ENCODE measurements at regions not wholly inside any gene's neighbourhood (a gene's known extent, or its start where the extent isn't known, plus 50 kb on each side); places are given as distances from the start of the nearest gene placed in this dataset.

DNA sequence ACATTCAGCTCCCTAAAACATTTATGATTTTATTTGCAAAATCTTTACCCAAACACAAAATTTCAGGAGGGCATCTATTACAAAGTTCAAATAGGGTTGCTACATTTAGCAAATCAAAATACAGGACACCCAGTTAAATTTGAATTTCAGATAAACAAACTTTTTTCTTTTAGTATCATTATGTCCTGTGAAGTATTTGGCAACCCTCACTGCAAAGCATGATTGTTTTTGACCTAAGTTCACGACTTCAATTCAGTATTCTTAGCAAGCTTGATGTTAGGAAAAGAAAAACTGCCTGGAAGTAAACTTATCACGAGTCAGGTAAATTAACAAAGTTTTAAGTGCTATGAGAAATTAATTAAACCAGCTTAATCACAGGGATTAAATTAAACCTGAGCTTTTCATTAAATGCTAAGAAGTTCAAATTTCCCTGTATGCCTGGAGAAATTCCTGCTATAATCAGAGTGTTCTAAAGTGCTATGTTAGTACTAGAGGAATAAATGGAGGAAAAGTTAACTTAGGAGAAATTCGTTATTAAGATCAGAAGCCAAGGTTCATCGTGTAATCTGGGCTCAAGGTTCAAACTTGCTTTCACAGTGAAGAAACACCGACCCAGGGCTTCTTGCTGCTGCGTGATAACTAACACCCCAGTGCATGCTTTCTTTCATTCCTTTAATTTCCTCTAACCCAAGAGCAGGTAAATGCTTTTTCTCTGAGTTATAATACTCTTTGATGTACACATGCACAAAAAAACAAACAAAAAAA lies 298.1 kb downstream of the FOXO1 start:
- Histone ChIP-seq H3K27me3 (ENCODE audit: insufficient read depth) (no peaks in the 10 kb centered on the region), H3K4me3 (no peak overlapping the region), H3K36me3 (ENCODE audit: insufficient read depth) (no peaks in the 10 kb centered on the region), H2AFZ (no peak overlapping the region), H3F3A (replicated peaks; ENCODE audit: low read depth) (no peaks in the 10 kb centered on the region), H3K9me2 (ENCODE audit: insufficient read depth) (no peaks in the 10 kb centered on the region), H4K20me1 (replicated peaks; ENCODE audit: insufficient read depth) (no peaks in the 10 kb centered on the region), H3K27ac (ENCODE audit: low read depth) (no peak overlapping the region), H3K79me2 (replicated peaks; ENCODE audit: insufficient read depth) (no peaks in the 10 kb centered on the region), H3K4me2 (no peak overlapping the region), H3K4me1 (ENCODE audit: insufficient read depth) (no peaks in the 10 kb centered on the region)
- Mint-ChIP-seq H3K27ac (no peak overlapping the region), H3K36me3 (ENCODE audit: low read depth) (no peaks in the 10 kb centered on the region), H3K9me3 (no peaks in the 10 kb centered on the region), H3K27me3 (ENCODE audit: insufficient read depth, low read depth, poor library complexity) (peaks cover 3% of the 10 kb centered on the region), H3K4me1 (0 out of 3 replicates have a peak, but pooled peaks cover 3% of the 10 kb centered on the region), H3K4me3 (no peak overlapping the region)
- no peak for DNase-seq (ENCODE audit: low spot score)
- ATAC-seq: no peak
- TF ChIP-seq, protein P1, sequence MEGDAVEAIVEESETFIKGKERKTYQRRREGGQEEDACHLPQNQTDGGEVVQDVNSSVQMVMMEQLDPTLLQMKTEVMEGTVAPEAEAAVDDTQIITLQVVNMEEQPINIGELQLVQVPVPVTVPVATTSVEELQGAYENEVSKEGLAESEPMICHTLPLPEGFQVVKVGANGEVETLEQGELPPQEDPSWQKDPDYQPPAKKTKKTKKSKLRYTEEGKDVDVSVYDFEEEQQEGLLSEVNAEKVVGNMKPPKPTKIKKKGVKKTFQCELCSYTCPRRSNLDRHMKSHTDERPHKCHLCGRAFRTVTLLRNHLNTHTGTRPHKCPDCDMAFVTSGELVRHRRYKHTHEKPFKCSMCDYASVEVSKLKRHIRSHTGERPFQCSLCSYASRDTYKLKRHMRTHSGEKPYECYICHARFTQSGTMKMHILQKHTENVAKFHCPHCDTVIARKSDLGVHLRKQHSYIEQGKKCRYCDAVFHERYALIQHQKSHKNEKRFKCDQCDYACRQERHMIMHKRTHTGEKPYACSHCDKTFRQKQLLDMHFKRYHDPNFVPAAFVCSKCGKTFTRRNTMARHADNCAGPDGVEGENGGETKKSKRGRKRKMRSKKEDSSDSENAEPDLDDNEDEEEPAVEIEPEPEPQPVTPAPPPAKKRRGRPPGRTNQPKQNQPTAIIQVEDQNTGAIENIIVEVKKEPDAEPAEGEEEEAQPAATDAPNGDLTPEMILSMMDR (conservative IDR thresholded peaks at IDR 0.05; ENCODE audit: low read depth in 2 of 2): no peak
- TF ChIP-seq ZNF331 (CRISPR knock-in tag; IDR thresholded peaks at IDR 0.05; ENCODE audit: low read depth): no peak
- TF ChIP-seq EZH2 (IDR thresholded peaks at IDR 0.05; ENCODE audit: low read depth, unreplicated experiment): no peak
- no peak for TF ChIP-seq CREB1 (CRISPR knock-in tag; IDR thresholded peaks at IDR 0.05; ENCODE audit: low read depth)
- no peak for TF ChIP-seq STAT1 (IDR thresholded peaks at IDR 0.05; ENCODE audit: unreplicated experiment)
- TF ChIP-seq, protein P2, sequence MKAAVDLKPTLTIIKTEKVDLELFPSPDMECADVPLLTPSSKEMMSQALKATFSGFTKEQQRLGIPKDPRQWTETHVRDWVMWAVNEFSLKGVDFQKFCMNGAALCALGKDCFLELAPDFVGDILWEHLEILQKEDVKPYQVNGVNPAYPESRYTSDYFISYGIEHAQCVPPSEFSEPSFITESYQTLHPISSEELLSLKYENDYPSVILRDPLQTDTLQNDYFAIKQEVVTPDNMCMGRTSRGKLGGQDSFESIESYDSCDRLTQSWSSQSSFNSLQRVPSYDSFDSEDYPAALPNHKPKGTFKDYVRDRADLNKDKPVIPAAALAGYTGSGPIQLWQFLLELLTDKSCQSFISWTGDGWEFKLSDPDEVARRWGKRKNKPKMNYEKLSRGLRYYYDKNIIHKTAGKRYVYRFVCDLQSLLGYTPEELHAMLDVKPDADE (IDR thresholded peaks at IDR 0.05): no peak
- TF ChIP-seq, protein P3, sequence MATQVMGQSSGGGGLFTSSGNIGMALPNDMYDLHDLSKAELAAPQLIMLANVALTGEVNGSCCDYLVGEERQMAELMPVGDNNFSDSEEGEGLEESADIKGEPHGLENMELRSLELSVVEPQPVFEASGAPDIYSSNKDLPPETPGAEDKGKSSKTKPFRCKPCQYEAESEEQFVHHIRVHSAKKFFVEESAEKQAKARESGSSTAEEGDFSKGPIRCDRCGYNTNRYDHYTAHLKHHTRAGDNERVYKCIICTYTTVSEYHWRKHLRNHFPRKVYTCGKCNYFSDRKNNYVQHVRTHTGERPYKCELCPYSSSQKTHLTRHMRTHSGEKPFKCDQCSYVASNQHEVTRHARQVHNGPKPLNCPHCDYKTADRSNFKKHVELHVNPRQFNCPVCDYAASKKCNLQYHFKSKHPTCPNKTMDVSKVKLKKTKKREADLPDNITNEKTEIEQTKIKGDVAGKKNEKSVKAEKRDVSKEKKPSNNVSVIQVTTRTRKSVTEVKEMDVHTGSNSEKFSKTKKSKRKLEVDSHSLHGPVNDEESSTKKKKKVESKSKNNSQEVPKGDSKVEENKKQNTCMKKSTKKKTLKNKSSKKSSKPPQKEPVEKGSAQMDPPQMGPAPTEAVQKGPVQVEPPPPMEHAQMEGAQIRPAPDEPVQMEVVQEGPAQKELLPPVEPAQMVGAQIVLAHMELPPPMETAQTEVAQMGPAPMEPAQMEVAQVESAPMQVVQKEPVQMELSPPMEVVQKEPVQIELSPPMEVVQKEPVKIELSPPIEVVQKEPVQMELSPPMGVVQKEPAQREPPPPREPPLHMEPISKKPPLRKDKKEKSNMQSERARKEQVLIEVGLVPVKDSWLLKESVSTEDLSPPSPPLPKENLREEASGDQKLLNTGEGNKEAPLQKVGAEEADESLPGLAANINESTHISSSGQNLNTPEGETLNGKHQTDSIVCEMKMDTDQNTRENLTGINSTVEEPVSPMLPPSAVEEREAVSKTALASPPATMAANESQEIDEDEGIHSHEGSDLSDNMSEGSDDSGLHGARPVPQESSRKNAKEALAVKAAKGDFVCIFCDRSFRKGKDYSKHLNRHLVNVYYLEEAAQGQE (IDR thresholded peaks at IDR 0.05; ENCODE audit: unreplicated experiment): no peak

DNA sequence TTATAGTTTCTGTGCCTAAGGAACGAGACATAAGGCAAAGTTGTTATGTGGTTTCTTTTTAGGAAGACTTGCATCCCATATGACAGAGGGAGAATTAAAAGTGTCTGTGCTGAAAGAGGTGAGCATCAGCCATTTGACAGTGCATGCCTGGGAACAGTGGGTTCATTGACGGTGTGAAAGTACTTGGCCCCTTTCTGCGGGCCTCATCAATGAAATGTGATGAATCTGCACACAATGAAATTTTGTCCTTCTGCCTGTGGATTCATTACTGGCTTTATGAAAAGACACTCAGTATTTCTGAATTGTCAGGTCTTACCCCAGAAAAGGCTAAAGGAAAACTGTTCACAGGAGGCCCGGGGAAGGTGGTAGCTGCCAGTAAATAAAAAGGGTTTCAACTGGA lies 295.8 kb downstream of the FOXO1 start:
- H3K79me2 ChIP-seq (replicated peaks; ENCODE audit: insufficient read depth): no peaks in the 10 kb centered on the region
- H2AFZ ChIP-seq: no peak overlapping the region
- TF ChIP-seq EZH2 (IDR thresholded peaks at IDR 0.05; ENCODE audit: low read depth, unreplicated experiment): no peak
- TF ChIP-seq, protein P3 (IDR thresholded peaks at IDR 0.05; ENCODE audit: unreplicated experiment): no peak
- H3F3A ChIP-seq (replicated peaks; ENCODE audit: low read depth): no peaks in the 10 kb centered on the region
- no peak for ATAC-seq
- Mint-ChIP-seq H3K36me3 (ENCODE audit: low read depth) (no peaks in the 10 kb centered on the region), H3K4me1 (0 out of 3 replicates have a peak, but pooled peaks cover 3% of the 10 kb centered on the region), H3K9me3 (no peaks in the 10 kb centered on the region), H3K27ac (no peak overlapping the region), H3K27me3 (ENCODE audit: insufficient read depth, low read depth, poor library complexity) (peaks cover 2% of the 10 kb centered on the region), H3K4me3 (no peak overlapping the region)
- no peak overlapping the region for H3K4me2 ChIP-seq
- no peak overlapping the region for H3K4me3 ChIP-seq
- H4K20me1 ChIP-seq (replicated peaks; ENCODE audit: insufficient read depth): no peaks in the 10 kb centered on the region
- no peaks in the 10 kb centered on the region for H3K27me3 ChIP-seq (ENCODE audit: insufficient read depth)
- H3K9me2 ChIP-seq (ENCODE audit: insufficient read depth): no peaks in the 10 kb centered on the region
- no peaks in the 10 kb centered on the region for H3K4me1 ChIP-seq (ENCODE audit: insufficient read depth)
- DNase-seq (ENCODE audit: low spot score): no peak
- H3K27ac ChIP-seq (ENCODE audit: low read depth): no peak overlapping the region
- no peaks in the 10 kb centered on the region for H3K36me3 ChIP-seq (ENCODE audit: insufficient read depth)

Measured in GM23338 (cell line).